Type B pancreatic cell (in vitro differentiated cells): ENCODE measurements at regions not wholly inside any gene's neighbourhood (a gene's known extent, or its start where the extent isn't known, plus 50 kb on each side); places are given as distances from the start of the nearest gene placed in this dataset.

Source experiments
- DNase-seq: peaks from one replicate; pipeline ENCODE4 v3.0.0; 2021; ENCODE audit warnings: mixed read lengths; ENCODE audit not compliant: unreplicated experiment; ENCODE audit errors: extremely low spot score
- H3K27ac Mint-ChIP-seq: 2 replicates; pipeline ENCODE4 v1.8.0; 2021; ENCODE audit warnings: mild to moderate bottlenecking, mixed read lengths
- H3K27me3 Mint-ChIP-seq: 2 replicates; pipeline ENCODE4 v1.8.0; 2021; ENCODE audit warnings: mixed read lengths
- H3K36me3 Mint-ChIP-seq: 2 replicates; pipeline ENCODE4 v1.8.0; 2021; ENCODE audit warnings: mixed read lengths
- H3K4me1 Mint-ChIP-seq: one replicate; pipeline ENCODE4 v1.8.0; 2021; ENCODE audit warnings: mixed read lengths; ENCODE audit not compliant: unreplicated experiment
- H3K4me3 Mint-ChIP-seq: 2 replicates; pipeline ENCODE4 v1.8.0; 2021; ENCODE audit warnings: mild to moderate bottlenecking, mixed read lengths
- H3K9me3 Mint-ChIP-seq: 2 replicates; pipeline ENCODE4 v1.8.0; 2021; ENCODE audit warnings: mixed read lengths
- TF ChIP-seq, protein P1 (sequence below): fragments of 200-600 bp; sonication (generic); conservative IDR thresholded peaks from 2 replicates; pipeline ENCODE4 v1.5.0; 2021; ENCODE audit warnings: antibody characterized with exemption, mild to moderate bottlenecking

DNA sequence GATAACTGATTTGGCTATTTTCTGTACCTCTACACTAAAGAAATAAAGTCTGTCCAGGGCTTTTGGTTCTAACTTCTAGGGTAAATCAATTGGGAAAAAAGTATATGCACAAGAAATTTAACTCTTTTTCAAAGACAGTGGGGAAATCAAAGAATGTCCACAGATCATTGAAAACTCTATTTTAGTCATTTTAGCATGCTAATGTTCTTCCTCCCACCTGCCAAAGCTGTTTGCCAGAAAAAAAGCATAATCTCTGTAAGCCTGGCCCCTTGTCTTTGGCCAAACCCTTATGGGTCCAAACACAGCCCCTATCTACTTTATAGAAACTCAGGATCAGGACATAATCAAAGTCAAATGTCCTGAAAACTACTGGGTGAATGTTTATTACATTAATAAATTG lies 302.2 kb upstream of the ESRRG start:
- Mint-ChIP-seq H3K4me3 (no peak overlapping the region), H3K36me3 (no peaks in the 10 kb centered on the region), H3K27me3 (peaks cover 3% of the 10 kb centered on the region), H3K9me3 (no peaks in the 10 kb centered on the region), H3K4me1 (peaks cover 14% of the 10 kb centered on the region), H3K27ac (no peak overlapping the region)
- TF ChIP-seq, protein P1, sequence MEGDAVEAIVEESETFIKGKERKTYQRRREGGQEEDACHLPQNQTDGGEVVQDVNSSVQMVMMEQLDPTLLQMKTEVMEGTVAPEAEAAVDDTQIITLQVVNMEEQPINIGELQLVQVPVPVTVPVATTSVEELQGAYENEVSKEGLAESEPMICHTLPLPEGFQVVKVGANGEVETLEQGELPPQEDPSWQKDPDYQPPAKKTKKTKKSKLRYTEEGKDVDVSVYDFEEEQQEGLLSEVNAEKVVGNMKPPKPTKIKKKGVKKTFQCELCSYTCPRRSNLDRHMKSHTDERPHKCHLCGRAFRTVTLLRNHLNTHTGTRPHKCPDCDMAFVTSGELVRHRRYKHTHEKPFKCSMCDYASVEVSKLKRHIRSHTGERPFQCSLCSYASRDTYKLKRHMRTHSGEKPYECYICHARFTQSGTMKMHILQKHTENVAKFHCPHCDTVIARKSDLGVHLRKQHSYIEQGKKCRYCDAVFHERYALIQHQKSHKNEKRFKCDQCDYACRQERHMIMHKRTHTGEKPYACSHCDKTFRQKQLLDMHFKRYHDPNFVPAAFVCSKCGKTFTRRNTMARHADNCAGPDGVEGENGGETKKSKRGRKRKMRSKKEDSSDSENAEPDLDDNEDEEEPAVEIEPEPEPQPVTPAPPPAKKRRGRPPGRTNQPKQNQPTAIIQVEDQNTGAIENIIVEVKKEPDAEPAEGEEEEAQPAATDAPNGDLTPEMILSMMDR: no peak
- no peak for DNase-seq

DNA sequence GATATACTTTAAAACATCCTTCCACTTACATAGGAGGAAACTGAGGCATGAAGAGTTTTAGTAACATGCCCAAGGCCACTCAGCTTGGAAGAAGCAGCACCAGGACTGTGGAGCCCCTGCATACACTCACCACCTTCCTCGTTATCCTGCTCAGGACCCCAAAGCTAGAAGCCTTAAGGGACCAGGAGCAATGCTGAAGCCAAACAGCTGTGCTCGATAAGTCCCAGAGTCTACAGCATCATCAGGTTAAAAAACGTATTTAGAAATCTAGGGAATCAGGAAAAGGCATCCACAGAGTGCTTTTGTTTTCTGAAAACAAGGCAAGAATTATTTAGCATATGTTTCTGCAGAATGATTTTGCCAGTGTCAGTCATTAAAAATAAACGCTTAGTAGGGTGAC lies 301.7 kb upstream of the ESRRG start:
- no peak for DNase-seq
- TF ChIP-seq, protein P1: no peak
- Mint-ChIP-seq H3K9me3 (no peaks in the 10 kb centered on the region), H3K27me3 (peaks cover 8% of the 10 kb centered on the region), H3K4me3 (no peak overlapping the region), H3K4me1 (peaks cover 10% of the 10 kb centered on the region), H3K36me3 (no peaks in the 10 kb centered on the region), H3K27ac (no peak overlapping the region)

DNA sequence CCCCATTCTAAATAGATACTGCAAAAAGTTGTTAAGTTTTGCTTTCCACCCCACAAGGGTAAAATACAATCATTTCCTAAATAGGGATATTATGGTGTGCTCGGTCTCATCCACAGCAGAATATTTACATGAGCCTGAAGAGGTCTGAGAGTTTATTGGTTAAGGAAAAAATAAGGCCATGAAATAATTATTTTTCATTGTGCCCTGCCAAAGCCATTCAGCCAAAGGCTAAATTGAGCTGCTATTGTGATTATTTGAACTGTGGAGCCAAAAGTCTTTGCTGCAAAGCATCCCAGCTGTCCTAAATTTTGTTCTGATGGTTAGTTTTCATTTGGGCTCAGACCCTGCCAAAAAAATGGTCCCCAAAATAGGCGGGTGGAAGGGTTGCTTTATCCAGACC lies 298.7 kb upstream of the ESRRG start:
- TF ChIP-seq, protein P1: no peak
- Mint-ChIP-seq H3K9me3 (no peaks in the 10 kb centered on the region), H3K27ac (no peak overlapping the region), H3K4me1 (peaks cover 1% of the 10 kb centered on the region), H3K4me3 (no peak overlapping the region), H3K36me3 (no peaks in the 10 kb centered on the region), H3K27me3 (peaks cover 15% of the 10 kb centered on the region)
- DNase-seq: no peak

DNA sequence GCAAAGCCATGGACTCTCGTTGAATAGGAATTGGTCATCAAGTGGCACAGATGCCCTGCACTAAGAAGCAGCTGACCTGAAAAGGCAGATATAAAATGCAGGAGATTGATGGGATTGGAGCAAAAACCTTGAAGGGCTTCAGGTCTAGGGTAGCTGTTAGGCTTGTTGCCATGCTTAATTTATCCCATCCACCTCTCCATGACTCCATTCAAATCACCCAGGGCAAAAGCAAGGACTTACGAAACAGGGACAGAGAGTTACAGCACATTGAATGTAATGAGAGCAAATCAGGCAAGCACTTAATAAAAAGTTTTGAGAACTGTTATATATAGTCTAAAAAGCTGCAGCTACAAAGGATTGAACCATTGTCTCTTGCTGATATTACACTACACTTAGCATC lies 298.2 kb upstream of the ESRRG start:
- no peaks in the 10 kb centered on the region for H3K9me3 Mint-ChIP-seq
- no peaks in the 10 kb centered on the region for H3K4me1 Mint-ChIP-seq
- no peak overlapping the region for H3K27ac Mint-ChIP-seq
- DNase-seq: no peak
- TF ChIP-seq, protein P1: no peak
- peaks cover 16% of the 10 kb centered on the region for H3K27me3 Mint-ChIP-seq
- H3K36me3 Mint-ChIP-seq: no peaks in the 10 kb centered on the region
- no peak overlapping the region for H3K4me3 Mint-ChIP-seq

DNA sequence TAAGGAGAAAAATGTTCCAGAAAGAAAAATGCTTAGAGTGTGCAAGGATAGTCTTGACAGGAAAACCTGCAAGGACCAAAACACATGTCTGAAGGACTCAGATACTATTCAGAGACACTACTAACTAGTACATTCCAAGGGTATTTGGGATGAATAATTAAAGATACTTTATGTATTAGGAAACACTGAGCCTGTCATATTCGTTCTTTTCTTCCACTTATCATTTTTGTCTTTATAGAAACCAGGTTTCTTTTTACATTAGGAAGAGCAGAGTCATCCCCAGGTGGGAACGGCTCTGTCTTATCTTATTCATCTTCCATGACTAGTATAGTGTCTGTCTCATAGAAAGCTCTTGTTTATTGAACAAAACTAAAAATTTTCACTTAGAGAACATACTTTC lies 296.2 kb upstream of the ESRRG start:
- Mint-ChIP-seq H3K27me3 (peaks cover 18% of the 10 kb centered on the region), H3K4me1 (no peaks in the 10 kb centered on the region), H3K36me3 (no peaks in the 10 kb centered on the region)

More for the DNA sequence above, 296.2 kb upstream of the ESRRG start:
- no peak for DNase-seq
- H3K27ac Mint-ChIP-seq: no peak overlapping the region
- TF ChIP-seq, protein P1: no peak
- no peak overlapping the region for H3K4me3 Mint-ChIP-seq
- H3K9me3 Mint-ChIP-seq: no peaks in the 10 kb centered on the region
